GM21528 (cell line): ENCODE measurements at regions not wholly inside any gene's neighbourhood (a gene's known extent, or its start where the extent isn't known, plus 50 kb on each side); places are given as distances from the start of the nearest gene placed in this dataset.
A peak's percentile ranks its signal among the peaks of the same experiment; 100 is the strongest.

ENCODE experiments used
- ATAC-seq: cut with Tn5 transposase; IDR thresholded peaks from one replicate; pipeline ENCODE4 v1.9.1; 2021; ENCODE audit warnings: mild to moderate bottlenecking, moderate library complexity; ENCODE audit not compliant: unreplicated experiment, low FRiP score

DNA sequence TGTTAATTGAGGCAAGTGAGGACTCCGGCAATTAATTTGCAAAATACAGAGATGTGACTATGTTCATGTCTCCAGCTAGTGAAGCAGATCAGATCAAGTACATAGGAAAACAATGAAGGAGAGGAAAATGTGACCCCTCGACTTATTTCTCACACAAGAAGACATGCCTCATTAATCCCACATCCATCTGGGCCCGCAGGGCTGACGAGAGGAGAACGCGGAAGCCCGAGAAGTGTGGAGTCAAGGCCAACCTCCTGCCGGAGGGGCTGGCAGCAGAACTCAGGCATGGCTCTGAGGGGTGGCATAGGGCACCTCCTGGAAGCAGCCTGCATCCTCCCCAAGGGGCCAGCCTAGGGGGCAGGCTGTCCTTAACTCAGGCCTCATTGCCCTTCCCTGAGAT is 54.4 kb downstream of the ZNF503 start:
- ATAC-seq: no peak

DNA sequence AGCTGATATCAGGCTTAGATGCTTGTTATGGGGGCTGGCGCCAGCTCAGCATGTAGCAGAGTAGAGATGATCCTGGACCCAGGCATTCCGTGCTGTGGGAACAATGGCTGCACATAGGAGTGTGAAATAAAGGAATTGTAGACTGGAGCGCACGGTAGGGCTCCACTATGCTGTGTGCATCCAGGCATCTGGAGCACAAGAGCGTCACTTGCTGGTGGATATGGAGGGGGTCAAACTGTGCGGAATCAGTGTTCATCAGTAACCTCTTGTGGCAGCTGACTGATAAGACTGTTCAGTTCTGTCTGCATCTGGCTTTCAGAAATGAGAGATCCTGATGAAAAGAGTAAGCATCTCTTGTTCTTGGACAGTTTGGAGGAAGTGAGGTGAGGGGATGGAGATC is 55.8 kb downstream of the ZNF503 start:
- no peak for ATAC-seq

DNA sequence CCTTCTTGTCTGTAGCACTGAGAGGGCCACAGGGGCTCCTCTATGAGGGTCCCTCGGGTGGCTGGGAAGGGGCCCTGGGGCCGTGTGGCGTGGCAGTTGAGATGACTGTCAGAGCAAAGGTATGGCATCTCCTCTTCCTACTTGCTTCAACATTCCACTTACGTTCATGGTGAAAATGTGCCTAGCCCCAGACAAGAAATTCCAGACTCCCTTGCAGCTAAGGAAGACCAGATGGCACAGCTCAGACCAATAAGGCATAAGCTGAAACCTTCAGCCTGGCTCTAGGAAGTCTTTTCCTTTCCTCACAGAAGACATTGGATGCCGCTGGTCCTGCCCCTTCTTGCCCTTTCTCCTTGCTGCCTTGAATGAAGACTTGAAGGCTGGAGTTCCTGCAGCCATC is 57.4 kb downstream of the ZNF503 start:
- no peak for ATAC-seq

DNA sequence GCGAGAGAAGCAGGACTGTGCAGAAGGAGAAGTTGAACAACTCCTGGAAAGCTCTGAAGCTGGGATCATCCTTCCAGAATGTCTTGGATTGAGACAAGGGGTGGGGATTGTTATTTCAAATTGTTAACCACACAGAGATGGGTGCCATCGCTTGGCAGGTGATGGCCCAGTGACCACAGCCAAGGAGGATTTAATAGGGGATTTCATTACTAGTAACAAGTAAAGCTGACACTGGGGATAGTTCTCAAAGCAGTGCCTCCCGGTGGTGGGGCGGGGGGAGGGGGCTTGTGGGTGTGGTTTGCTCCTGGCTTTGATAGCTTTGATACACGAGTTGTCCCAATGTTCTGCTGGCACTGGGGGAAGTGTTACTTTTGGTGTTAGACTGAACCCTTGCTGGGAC is 59.2 kb downstream of the ZNF503 start:
- ATAC-seq: no peak

DNA sequence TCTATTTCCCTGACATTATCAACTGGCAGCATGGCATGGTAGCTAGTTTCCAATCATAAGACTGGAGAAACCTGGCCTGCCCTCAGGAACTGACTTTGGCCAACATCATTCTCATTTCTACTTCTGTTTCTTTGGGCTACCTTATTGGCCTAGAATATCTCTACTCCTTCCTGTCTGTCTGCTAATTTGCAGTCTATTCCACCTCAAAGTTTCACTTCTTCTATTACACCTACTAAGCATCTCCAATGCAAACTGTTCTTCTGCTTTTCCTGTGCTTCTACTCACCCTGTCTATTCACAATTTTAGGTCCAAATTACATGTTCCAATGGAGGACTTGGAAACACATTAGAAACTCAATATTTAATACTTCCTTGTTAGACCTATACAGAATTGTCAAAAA is 65.6 kb downstream of the ZNF503 start:
- ATAC-seq: peak; percentile 90

DNA sequence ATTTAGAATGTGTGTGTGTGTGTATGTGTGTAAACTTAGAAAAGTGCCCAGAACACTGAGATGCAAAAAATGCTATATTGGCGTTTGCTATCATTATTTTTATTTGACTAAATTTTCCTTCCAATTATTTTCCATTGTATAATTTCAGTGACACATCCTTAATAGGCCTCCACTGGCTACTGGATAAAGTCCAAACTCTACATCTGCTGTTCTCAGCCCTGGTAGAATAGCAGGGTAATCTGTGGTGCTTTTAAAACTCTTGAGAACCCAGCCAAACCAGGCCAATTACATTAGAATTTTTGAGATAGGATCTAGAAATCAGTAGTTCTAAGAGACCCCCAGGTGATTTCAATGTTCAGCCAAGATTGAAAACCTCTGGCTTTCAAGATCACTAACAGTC is 66.4 kb downstream of the ZNF503 start:
- ATAC-seq: no peak

DNA sequence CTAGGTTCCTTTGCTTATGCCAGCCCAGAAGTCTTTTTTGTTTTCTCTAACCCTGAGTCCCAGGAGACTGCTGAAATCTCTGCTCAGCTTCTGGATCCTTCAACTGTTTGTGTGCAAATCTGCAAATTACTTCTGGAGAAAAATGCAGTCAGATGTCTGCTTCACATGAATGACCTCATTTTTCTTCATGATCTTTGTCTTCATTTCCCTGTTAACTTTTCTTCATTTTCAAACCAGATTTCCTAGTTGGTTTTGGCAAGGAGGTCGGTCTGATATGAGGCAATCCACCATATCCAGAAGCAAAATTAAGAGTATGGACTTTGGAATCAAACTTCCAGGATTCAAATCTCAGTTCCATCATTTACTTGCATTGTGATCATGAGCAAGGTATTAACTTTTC is 66.8 kb downstream of the ZNF503 start:
- ATAC-seq: no peak

DNA sequence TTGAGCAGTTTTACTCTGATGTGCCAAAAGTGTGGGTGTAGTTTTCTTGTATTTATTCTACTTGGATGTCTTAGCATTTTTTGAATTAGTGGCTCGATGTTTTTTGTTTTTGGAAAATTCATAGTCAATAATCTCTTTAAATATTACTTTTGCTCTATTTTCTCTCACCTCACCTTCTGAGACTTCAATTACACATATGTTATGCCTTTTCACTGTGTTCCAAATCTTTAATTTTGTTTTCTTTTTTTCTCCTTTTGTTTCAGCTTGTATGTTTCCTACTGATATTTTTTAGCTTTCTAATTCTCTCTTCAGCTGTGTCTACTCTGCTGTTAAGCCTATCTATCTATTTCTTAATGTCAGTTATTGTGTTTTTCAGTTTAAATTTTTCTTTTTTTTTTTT is 69.5 kb downstream of the ZNF503 start:
- no peak for ATAC-seq

DNA sequence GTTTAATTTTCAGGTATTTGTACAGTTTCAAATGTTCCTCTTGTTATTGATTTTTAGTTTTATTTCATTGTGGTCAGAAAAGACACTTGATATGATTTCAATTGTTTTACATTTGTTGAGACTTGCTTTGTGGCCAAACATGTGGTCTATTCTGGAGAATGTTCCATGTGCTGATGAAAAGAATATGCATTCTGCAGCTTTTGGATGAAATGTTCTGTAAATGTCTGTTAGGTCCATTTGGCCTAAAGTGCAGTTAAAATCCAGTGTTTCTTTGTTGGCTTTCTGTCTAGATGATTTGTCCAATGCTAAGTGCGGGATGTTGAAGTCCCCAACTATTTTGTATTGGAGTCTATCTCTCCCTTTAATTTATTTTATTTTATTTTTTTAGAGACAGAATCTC is 70.5 kb downstream of the ZNF503 start:
- no peak for ATAC-seq

DNA sequence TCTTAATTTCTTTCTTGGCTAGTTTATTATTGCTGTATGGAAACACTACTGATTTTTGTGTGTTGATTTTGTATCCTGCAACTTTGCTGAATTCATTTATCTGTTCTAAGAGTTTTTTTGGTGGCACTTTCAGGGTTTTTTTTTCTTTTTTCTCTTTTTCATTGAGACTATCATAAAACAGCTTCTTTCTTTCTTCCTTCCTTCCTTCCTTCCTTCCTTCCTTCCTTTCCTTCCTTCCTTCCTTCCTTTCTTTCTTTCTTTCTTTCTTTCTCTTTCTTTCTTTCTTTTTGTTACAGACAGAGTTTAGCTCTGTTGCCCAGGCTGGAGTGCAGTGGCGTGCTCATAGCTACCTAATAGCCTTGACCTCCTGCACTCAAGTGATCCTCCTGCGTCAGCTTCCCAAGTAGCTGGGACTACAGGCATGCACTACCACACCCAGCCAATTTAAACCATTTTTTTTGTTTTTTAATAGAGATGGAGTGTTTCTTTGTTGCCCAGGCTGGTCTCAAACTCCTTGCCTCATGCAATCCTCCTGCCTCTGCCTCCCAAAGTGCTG is 72.3 kb downstream of the ZNF503 start:
- no peak for ATAC-seq

DNA sequence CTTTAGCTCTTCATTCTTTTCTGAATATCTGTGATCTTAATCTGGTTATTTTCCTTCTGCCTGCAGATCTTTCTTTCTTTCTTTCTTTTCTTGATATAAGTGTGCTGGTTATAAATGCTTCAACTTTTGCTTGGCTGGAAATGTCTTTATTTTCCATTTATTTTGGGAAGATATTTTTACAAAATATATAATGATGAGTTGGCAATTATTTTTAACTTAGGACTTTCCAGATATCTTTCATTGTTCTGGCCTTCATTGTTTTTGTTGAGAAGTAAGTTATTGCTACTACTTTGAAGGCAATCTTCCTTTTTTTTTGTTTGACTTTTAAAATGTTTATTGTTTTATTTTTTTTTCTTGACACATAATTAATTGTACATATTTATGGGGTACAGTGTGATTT is 75.3 kb downstream of the ZNF503 start:
- no peak for ATAC-seq

DNA sequence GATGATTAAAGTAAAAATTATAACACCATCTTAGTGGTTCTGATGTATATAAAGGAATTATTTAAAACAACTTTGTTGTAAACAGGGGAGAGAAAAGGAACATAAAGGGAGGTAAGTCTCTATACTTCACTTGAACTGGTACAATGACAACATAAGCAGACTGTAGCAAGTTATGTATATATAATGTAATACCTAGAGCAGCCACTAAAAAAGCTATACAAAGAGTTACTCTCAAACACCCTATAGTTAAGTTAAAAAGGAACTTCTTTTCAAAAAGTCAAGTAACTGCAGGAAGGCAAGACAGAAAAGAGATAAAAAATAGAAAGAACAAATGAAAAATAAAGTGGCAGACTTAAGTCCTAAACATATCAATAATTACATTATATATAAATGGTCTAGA is 82.3 kb downstream of the ZNF503 start:
- no peak for ATAC-seq

DNA sequence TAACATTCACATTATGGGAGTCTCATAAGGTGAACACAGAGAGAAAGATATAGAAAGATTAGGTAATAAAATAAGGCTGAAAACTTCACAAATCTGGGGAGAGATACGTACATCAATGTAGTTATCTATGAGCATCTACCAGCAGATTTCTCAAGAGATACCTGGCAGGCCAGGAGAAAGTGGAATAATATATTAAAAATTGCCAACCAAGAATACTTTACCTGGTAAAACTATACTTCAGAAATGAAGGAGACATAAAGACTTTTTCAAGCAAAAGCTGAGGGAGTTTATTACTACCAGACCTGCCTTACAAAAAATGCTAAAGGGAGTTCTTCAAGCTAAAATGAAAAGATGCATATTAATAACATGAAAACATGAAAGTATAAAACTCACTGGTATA is 78.8 kb upstream of the COMTD1 start:
- ATAC-seq: no peak

DNA sequence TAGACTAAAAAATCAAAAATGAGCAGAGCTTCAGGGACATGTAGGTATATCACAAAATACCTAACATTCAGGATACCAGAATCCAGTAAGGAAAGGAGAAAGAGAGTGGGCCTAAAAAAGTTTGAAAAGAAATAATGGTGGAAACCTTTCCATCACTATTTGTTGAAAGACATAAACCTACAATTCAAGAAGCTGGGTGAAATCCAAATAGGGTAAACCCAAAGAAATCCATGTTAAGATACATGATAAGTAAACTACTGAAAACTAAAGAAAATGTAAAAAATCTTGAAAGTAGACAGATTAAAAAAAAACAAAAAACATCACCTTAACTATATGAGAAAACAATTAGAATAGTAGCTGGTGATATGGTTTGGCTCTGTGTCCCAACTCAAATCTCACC is 76.7 kb upstream of the COMTD1 start:
- no peak for ATAC-seq

DNA sequence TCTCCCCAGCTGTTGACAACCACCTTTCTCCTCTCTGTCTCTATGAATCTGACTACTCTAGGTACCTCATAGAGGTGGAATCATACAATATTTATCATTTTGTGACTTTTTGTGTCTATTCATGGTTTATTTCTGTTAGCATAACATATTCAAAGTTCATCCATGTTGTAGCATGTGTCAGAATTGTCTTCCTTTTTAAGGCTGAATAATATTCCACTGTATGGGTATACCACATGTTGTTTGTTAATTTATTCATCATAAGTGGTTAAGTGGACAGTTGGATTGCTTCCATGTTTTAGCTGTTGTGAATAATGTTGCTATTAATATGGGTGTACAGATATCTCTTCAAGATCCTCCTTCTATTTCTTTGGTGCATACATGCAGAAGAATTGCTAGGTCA is 69.9 kb upstream of the COMTD1 start:
- no peak for ATAC-seq

DNA sequence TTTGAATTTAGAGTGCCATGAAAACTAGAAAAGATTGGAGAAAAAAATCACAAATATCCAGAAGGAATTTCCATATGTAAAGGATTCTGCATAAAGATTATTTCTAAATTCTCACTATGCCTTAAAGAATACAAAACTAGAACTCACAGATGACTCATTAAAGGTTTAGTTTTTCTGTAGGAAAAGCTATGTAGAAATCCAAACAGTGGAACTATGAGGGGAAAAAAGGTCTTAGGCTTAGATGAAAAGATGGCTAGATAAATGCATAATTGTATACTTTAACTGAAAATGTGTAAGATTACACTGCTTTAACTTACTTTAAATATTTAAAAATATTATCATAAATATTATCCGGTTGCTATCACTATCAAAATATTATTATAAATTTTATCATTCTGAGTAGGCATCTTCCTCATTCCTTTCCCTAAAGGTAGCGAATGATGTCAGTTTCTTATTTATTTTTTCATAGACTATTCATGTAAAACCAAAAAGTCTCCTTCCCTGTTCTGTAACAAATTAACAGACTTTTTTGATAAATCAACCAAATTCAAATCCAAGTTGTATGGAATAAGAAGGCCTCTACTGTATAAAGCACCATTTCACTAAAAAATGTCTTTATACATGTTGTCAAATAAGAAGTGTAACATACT is 69.1 kb upstream of the COMTD1 start:
- no peak for ATAC-seq

DNA sequence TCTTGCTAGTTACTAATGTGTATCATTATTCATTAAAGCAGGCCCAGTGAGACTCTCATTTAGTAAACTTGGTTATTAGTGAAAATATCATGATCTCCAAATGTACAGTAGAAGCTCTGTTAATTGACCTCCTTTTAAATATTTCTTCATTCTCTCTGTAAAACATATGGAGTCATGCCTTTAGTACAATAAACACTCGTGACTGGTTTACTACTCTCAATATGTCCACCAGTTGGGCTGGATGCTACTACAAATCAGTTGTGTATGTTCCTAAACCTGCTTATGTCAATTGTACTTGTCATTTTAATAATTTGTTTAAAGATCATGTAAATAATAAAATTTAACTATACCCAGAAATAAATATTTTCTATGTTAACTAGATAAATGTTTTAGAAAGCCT is 68.6 kb upstream of the COMTD1 start:
- no peak for ATAC-seq

DNA sequence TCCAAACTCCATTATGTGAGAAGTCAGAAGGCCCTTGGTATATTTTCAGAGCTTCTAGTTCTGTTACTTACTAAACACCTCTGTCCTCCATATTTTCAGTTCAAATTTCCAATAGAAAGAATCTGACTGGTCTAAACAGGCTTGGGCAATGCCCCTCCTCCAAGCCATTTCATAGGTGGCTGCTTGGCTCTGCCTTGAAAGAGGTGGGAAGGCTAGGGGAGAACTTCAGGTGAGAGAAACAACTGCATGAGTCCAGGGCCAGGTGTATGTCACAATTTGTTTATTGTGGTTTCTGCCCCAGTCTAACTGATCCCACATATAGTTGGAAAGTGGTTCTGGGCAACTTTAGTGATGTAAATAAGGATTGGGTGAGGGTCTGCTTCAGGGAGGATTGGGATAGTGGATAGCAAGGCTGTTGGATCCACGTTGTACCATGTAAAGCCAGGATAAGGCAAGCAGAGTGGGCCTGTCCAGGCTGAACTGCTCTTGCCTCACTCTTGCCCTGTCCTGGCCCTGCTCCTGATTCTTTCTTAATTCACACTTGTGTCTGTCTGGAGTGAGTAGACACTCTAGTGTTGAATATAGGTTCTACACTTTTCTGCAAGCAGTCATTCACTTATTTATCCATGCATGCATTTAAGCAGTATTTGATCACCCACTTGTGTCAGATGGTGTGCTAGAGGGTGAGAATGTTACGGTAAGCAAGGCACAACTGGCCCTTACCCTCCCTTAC is 67.5 kb upstream of the COMTD1 start:
- no peak for ATAC-seq

DNA sequence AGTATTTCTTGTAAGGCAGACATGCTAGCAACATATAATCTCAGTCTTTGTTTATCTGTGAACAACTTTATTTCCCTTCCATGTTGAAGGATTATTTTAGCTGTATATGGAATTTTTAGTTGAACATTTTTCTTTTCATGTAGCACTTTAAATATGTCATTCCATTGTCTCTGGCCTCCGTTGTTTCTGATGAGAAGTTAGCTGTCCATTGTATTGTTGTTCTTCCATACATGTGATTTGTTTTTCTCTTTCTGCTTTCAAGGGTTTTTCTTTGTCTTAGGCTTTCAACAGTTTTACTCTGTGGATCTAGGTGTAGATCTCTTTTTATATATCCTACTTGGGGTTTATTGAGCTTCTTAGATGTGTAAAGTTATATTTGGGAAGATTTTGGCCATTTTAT is 66.3 kb upstream of the COMTD1 start:
- no peak for ATAC-seq

DNA sequence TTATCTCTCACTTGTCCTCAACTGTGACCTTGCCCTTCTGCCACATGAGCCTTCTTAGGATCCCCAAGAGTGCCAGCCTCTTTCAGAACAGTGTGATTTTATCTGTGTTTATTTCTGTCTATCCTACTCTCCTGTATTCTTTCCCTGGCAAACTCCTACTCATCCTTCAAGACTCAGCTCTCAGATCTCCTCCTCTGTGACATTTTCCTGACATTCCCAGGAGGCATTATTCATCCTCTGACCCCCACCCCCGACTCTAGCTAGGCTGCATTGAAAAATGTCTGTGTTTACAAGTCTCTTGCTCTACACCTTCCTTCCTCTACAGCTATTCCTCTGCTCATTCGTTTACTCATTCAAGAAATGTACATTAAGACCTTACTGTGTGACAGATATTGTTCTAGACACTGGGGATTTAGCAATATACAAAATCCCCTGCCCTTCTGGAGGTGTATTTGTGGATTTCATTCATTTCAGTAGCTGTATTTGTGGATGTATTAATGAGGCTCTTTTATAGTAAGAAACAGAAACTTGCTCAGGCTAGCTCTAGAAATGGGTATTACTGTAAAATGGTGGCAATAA is 61.4 kb upstream of the COMTD1 start:
- no peak for ATAC-seq

DNA sequence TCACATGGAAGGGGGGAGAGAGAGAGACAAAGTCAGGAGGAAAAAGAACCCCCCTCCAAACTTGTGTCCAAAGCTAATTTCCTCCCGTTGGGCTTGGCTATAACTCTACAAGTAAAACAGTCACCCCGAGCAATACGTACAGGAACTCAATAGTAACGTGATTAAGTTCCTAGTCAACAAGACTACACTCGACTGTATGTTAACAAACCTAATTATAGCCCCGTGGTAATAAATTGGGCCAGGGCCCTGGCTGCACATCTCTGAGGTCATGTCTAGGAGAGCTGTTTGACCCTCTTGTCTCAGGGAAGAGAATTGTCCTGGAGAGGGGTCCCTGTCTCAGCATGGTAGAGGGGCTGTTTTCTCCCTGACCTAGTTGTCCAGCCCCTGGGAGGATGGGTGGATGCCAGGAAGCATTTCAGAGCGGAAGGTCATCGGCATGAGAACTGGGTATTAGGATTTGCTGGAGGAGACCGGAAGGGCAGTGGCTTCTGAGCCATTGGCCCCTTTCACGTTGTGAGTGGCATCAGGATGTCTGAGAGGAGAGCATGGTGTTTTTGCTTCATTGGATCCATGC is 60.2 kb upstream of the COMTD1 start:
- no peak for ATAC-seq
